ENCODE measurements at regions not wholly inside any gene's neighbourhood (a gene's known extent, or its start where the extent isn't known, plus 50 kb on each side); places are given as distances from the start of the nearest gene placed in this dataset.

DNA sequence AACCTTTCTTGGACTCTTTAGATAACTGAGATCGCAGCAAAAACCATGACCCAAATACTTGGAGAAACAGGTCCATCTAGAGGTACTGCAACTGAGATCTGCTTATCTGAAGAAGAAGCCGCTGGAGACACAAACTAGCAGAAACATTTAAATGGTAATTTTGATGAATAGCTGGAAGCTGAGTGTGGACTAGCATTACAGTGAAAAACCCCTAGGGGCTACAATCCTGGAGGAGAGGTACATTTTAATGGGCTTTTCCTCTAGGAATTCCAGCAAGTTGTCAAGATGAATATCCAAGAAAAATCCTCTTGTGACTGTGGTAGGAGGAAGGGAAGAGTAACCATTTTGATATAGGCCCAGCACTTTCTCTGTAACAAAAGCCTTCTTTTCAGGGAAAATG, 592.5 kb upstream of the GRIA3 start:
- TF ChIP-seq, protein P1, sequence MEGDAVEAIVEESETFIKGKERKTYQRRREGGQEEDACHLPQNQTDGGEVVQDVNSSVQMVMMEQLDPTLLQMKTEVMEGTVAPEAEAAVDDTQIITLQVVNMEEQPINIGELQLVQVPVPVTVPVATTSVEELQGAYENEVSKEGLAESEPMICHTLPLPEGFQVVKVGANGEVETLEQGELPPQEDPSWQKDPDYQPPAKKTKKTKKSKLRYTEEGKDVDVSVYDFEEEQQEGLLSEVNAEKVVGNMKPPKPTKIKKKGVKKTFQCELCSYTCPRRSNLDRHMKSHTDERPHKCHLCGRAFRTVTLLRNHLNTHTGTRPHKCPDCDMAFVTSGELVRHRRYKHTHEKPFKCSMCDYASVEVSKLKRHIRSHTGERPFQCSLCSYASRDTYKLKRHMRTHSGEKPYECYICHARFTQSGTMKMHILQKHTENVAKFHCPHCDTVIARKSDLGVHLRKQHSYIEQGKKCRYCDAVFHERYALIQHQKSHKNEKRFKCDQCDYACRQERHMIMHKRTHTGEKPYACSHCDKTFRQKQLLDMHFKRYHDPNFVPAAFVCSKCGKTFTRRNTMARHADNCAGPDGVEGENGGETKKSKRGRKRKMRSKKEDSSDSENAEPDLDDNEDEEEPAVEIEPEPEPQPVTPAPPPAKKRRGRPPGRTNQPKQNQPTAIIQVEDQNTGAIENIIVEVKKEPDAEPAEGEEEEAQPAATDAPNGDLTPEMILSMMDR (IDR thresholded peaks at IDR 0.05; ENCODE audit: low read depth, low read length) = no peak
- no peak for TF ChIP-seq EZH2phosphoT487 (IDR thresholded peaks at IDR 0.05; ENCODE audit: low read depth)
